GM18507 (cell line): ENCODE measurements at regions not wholly inside any gene's neighbourhood (a gene's known extent, or its start where the extent isn't known, plus 50 kb on each side); places are given as distances from the start of the nearest gene placed in this dataset.

Source experiments
- DNase-seq: peaks from one replicate; pipeline ENCODE4 v3.0.0; 2011; ENCODE audit warnings: low read depth; ENCODE audit not compliant: insufficient read length; ENCODE audit errors: extremely low spot score
- FAIRE-seq: peaks from 2 replicates; lab custom pipeline; 2011; peaks lifted over from hg19 to GRCh38; lab: Jason Lieb, UNC

DNA sequence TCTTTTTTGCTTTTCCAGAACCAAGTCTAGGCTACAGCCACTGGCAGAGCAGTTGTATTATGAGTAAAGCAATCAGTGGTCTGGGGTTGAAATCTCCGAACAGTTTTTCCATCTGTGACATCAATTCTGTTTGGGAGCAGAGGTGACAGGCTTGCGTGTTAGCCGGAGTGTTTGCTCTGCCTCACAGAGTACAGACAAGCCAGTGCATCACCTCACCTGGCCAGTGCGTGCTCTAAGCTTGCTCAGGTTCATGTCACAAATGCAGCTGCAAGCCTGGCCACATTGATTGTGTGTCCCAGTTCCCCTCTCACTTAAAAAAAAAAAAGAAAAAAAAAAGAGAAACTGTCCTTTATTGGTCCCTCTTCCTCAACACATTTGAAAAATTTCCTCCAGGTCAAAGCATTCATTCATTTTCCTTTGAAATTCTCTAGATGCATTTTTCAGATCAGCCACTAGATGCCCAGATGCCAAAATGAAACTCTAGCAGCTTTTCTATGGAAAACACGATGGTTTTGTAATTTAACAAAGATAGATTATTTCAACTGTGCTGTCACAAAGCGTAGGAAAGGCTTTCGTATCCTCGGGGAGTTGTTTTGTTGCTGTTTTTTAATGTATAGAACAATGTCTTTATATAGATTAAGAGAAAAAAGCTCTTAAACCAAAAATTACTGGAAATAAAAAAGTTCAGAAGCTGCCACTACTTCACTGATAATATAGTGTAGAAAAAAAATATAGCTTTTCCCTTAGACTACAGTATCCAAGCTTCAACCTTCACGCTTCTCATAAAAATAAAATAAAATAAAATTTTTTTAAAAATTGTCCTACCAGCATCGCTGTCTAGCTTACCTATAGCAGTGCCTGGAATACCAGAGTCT, 585.5 kb downstream of the TLE1 start:
- DNase-seq = no peak
- FAIRE-seq = no peak

DNA sequence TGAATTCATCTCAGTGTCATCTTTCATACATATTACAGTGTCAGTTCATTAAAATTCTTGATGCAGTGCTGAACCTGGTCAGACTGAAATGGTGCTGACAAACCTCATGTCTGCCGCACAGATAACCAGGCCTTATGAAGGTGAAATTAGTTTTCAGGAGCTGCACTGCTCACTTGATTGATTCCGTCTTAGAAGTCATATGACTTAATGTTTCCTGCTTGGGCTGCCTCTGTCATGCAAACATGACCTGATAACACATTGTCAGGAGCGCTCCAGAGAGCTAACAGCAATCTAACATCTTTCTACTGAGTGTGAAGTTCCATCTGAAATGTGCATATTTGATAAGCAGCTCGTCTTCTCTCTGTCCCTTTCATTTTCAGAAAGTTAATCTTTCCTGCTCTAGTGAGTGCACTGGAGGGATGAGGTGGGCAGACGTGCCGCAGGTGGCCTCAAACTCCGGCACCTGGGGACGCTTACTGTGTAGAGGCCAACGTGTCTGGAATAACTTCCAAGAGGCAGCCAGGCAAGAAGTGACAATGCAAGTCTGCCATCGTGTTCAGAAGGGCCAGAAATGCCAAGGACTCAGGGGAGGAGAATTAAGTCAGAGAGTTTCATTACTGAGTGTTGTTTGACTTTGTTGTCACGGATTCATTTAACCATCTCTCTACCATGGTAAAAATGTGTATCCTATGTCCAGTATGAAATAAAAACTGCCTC, 592.1 kb downstream of the TLE1 start:
- DNase-seq = no peak
- FAIRE-seq = no peak

DNA sequence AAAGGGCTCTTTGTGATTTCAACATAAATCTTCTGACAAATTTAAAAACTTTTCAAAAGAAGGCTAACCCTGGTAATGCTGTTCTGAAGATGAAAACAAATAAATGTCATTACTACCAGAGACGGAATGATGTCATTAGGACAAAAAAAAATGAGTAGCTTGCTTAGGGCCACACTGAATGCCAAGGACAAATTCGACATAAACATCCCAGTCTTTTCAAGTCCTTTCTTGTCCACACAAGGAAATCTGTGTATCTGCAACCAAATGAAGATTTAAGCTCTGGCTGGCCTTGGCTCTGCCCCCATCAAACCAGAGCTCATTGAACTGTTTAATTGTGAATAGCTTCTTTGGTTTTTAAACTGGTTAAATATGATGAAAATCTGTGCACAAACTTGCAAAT, 592.7 kb downstream of the TLE1 start:
- no peak for DNase-seq
- FAIRE-seq = no peak

DNA sequence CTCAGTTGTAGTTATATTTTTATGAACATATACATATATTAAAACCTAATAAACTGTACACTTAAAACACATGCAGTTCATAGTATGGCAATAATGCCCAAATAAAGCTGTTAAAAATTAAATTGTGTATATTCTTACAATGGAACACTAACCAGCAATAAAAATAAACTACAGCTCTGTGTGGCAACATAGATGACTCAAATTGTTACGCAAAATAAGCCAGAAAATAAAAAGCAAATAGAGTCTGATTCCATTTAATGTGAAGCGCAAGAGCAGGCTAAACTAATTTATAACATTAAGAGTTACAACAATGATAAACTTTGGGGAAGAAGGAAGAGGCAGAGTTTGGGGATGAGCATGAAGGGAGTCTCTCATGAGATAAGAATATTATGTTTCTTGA, 597.3 kb downstream of the TLE1 start:
- DNase-seq (no peak), FAIRE-seq (no peak)

DNA sequence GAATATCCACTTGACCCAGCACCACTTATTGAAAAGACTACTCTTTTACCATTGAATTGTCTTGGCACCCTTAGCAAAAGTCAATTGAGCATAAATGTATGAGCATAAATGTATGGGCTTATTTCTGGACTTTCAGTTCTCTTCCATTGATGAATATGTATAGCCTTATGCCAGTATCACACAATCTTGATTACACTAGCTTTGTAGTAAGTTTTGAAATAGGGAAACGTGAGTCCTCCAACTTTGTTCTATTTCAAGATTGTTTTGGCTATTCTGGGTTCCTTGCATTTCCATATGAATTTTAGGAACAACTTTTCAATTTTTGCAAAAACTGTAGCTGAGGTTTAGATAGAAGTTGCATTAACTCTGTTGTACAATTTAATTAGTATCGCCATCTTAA, 601.0 kb downstream of the TLE1 start:
- FAIRE-seq = no peak
- DNase-seq = no peak

DNA sequence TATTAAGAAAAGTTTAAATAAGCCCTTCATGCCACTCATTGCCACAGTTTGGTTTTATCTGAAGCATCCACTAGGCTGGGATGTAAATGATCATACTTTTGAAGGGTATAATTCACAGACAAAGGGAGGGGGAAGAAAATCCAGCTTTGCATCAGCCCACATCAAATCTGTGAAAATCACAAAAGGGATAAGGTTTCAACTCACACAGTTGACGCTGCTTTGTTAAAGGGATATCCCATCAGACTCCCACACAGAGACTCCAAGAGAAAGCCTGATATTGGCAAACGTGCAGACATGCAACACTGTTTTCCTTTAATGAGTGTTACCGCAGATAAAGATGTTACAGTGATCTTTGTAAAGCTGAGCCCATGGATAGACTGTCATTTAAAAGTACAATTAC, 602.9 kb downstream of the TLE1 start:
- DNase-seq = no peak
- FAIRE-seq = no peak

DNA sequence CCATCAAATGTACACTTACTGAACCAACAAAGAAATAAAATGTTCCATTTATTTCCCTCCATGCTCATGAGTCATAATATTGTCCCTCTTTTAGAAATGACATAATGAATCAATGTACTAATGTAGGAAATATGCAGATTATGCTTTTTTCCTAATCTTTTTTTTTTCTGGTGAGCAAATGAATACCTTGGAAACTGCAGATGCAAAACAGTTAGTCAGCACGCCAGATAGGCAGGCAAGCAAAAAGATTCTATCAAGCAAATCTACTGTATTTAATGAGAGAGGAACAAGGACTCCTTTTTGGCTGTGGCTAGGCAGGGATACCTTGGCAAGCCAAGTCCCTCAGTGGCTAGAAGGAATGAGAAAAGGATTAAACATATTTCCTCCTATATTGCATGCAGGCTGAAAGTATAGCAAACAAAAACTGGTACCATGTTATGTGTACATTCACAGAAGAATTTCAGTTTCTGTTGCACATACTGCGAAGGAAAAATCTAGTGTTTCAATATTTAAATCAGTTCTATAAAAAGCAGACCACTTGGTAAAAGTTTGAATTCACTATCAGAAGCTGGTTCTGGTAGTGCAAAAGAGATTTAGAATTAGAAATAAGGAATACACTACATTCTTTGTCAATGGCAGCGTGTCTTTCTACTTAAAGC, 605.4 kb downstream of the TLE1 start:
- DNase-seq = no peak
- no peak for FAIRE-seq

DNA sequence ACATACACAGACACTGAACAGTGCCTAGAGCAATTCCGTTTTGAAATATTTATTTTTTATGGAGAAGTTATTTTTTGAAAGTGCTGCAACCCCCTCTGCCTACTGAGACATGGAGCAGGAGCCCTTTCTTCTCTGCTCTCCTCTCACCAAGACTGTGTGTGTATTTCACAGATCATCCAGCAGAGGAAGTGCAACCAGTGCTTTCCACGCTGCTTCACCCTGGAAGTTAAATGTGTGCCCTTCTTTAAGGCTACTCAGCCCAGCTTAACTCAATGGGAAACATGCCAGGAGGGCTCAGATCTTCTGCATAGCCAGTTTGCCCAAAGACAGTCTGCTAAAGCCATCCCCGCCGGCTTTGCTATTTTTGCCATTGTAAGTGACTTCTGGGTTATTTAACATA, 606.3 kb downstream of the TLE1 start:
- FAIRE-seq (no peak), DNase-seq (no peak)

DNA sequence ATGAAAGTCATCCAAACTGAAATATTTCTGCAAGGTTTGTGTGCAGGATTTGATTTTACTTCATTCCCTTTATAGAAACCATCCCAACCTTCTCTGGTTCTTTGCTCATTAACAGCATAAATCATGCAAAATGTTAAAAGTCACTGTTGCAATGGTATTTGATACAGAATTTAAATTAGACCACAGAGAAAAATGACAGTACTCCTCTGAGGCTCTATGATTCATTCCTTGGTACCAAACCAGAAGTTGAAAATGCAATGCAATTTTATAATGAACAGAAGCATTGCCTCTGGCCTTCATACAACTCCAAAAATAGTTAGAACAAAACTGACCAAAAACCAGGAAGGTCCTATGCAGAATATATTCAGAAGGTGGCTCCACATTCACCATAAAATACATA, 607.1 kb downstream of the TLE1 start:
- FAIRE-seq (no peak), DNase-seq (no peak)

DNA sequence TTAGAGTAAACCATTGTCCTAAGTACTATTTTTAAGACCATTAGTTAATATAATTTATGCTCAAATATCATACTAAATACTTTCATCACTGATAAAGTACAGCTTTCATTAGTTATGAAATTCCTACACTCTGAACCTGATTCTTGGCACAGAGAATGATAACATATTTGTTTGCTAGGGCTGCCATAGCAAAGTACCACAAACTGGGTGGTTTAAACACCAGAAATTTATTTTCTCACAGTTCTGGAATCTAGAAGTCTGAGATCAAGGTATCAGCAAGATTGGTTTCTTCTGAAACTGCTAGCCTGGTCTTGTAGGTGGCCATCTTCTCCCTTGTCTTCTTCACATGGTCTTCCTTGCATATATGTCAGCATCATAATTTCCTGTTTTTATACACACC, 608.4 kb downstream of the TLE1 start:
- FAIRE-seq (no peak), DNase-seq (no peak)

DNA sequence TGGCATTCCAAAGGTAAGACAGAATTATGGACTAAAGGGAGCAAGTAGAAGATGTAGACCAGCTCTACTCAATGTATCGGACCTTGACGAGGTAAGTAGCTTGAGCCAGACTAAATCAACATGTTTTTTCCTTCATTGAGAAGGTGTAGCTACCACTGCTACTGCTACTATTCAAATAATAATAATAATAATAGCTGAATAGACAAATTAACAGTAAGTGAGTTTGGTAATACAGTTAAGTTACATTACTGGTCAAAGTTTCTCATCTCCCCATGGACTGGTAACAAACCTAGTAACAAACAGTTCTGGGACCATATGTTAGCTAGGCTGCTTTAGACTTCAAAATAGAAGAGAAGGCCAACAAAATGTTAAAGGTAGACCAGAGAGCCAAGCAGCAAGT, 609.2 kb downstream of the TLE1 start:
- FAIRE-seq = no peak

DNA sequence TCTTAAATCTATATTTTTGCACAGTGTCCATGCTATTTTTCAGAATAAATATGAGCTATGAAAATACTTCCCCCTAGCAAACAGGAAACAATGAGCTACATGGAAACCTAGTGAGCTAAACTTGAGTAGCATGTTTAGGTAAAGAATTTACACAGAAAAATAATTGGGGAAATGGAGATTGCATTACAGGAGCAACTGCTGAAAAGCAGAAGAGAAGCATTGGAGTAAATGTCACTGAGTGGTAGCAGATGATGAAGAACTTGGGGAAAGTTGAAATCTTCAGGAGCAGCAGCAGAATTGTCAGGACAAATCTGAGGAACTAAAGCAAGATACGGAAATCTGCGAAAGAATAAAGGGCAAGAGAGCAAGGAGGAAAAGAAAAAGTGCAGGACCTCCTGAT, 610.3 kb downstream of the TLE1 start:
- no peak for FAIRE-seq
- no peak for DNase-seq

More for the DNA sequence above, 609.2 kb downstream of the TLE1 start:
- DNase-seq = no peak

DNA sequence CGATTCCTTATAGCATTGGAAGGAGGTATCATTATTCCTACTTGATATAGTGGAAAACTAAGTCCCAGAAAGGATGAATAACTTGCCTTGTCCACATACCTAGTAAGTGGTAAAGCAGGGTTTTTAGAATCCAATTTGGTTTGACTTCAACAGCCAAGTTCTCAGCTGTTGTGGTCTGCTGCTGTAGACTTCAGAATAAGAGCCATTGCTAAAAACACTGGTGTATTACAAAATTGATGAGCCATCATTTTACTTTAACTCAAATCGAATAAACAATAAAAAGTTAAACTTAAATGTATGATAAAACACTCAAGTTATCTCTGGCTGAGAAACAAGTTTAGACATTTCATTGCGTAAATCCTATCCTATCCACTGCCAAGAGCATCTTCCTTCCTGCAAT, 610.8 kb downstream of the TLE1 start:
- FAIRE-seq (no peak), DNase-seq (no peak)

DNA sequence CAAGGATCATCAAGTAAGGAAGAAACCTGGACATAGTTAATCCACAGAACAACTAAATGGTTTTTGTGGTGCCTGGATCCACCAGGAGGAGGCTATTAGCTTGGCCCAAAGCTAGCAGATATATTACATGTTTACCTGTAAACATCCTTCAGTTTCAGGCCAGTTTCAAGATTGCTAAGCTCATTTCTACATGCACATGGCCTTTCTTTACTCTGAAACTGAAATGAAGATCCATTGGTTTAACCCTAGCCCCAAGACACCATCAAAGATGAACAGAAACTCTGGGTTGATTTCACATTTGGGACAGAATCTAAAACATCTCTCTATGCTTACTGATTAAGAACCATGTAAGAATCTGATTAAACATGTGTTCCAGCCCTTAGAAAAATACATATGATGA, 611.8 kb downstream of the TLE1 start:
- FAIRE-seq (no peak), DNase-seq (no peak)

DNA sequence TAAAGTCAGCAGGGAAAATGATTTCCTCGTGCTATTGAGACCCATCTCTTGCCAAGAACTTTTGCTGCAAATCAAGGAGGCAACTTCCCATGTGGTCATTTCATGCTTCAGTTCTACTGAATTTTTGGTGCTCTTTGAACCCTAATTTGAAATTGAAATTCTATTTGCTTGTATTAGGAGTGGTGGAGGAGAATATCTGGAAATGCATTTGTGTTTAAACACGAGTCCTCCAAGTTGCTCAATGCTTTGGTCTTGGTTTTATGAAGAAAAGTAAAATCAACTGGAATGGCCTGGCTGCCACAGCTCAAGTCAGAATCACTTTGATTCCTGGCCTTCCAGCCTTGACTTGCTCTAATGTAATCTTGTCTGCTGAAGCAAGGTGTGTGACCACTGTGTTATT, 613.2 kb downstream of the TLE1 start:
- FAIRE-seq (no peak), DNase-seq (no peak)

DNA sequence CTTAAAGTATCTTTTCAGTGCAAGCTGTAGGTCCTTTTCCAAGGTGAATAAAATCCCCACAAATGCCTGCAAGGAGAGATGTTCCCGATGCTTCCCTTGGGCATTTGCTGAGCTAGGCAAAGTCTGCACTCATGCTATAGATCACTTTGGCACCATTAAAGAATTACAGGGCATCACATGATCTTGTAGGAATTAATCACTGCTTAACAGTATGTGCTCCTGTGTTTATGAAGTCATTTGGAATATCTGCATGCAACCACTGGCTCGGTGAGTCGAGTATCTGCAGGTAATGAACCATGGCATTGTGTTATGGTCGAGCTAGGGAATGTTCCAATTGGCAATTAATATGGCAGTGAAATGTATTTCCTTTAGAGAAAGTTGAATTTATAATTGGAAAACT, 615.1 kb downstream of the TLE1 start:
- no peak for FAIRE-seq
- DNase-seq = no peak

DNA sequence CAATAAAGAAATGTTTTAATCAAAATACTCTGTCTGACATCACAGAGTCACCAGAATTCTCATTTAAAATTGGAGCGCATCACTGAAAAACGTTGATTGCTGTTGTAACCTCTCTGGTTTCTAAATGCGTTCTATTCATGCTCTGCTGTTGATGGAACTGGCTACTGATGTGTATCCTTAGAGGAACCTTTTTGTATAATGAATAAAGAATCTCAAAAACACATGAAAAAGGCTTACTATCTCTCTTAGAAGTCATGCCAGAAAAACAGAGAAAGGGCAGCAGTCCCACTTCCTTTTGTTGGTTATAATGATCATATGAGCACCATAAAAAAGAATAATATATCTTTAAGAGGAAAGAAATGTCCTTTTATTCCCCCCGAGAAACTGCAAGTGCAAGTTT, 615.5 kb downstream of the TLE1 start:
- DNase-seq (no peak), FAIRE-seq (no peak)

DNA sequence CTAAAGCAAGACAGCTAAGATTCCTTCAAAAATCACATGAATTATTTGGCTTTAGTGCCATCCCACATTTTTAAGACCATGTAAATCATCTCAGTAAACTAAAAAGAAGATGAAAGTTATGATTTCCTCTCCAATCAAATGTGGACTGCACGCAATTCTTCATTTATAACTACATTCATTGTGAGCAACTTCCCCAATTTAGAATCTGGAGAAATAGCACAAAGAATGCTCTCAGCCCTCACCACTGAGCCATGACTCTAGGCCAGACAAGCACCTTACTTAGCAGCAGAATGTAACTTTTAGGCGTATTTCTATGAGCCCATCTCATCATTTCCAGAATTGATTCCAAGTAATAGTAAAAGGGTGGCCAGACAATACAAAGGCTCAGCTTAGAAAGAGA, 616.6 kb downstream of the TLE1 start:
- DNase-seq (no peak), FAIRE-seq (no peak)

DNA sequence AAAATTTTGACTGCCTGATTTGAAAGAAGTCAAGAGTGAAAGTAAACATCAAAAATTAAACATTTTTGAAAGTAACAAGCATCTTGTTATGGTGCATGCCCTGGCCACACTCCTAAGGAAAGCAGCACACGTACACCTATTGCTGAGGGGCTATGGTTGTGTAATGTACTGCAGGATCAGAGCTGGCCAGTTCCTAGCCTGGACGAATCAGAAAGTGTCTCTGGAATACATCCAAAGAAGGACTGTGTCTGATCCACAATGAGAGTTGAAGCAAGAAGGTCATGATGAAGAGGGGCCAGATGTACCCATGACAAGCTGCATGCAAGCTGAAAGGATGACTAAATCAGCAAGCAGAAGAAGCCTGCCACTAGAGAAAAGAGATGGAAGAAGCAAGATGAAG, 618.2 kb downstream of the TLE1 start:
- DNase-seq (no peak), FAIRE-seq (no peak)

DNA sequence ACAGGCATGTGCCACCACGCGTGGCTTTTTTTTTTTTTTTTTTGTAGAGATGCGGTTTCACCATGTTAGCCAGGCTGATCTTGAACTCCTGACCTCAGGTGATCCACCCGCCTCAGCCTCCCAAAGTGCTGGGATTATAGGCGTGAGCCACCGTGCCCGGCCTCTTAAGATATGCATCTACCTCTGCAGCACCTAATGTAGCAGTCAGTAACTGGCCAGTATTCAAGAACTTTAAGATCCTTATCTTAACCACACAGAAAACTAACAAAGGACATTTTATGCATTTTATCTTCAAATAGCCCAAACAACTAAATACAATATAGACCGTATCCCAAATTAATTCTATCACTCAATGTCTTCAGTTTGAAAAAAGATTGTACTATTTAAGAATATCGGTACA, 618.7 kb downstream of the TLE1 start:
- FAIRE-seq (no peak), DNase-seq (no peak)

DNA sequence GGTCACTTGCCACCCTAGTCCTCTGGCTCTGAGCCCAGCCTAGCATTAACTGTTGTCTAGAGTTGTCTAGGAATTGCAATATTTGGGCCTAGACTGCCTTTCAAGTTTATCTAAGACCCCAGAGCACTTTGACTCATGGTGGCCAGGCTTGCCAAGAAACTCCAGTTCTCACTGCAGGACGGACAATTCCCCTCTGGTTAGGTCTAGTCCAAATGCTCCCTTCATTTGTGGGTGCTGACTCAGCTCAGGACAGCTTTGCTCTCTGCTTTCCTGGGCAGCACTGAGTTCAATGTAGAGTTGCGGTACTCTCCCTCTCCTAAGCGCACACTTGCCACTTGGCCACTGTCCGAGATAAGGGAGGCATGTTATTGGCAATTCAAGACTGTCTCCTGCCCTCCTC, 619.4 kb downstream of the TLE1 start:
- FAIRE-seq = no peak

More for the DNA sequence above, 619.4 kb downstream of the TLE1 start:
- no peak for DNase-seq
